SK-N-SH treated with all-trans-retinoic acid at 6 μM for 48 hours (cell line): ENCODE measurements at regions not wholly inside any gene's neighbourhood (a gene's known extent, or its start where the extent isn't known, plus 50 kb on each side); places are given as distances from the start of the nearest gene placed in this dataset.

Experiments used
- CREB5 ChIP-seq: fragments of 250-450 bp; sonication (Bioruptor Pico); IDR thresholded peaks from 2 replicates; pipeline ENCODE4 v1.5.1; 2020; ENCODE audit warnings: low read depth, mild to moderate bottlenecking, moderate library complexity
- GLIS3 ChIP-seq: fragments of 250-450 bp; sonication (Bioruptor Pico); IDR thresholded peaks from 2 replicates; pipeline ENCODE4 v1.5.0; 2020; ENCODE audit warnings: mild to moderate bottlenecking, moderate library complexity
- PATZ1 ChIP-seq: fragments of 250-450 bp; sonication (Bioruptor Pico); IDR thresholded peaks from 2 replicates; pipeline ENCODE4 v1.8.0; 2020; ENCODE audit warnings: mild to moderate bottlenecking, moderate library complexity, borderline replicate concordance
- RARB ChIP-seq: fragments of 250-450 bp; sonication (Bioruptor Pico); IDR thresholded peaks from 2 replicates; pipeline ENCODE4 v1.8.0; 2021; ENCODE audit warnings: mild to moderate bottlenecking, moderate library complexity
- TCF4 ChIP-seq: fragments of 250-450 bp; sonication (Bioruptor Pico); IDR thresholded peaks from 2 replicates; pipeline ENCODE4 v1.8.0; 2021; ENCODE audit warnings: mild to moderate bottlenecking, moderate library complexity, borderline replicate concordance
- TOX ChIP-seq: fragments of 250-450 bp; sonication (Bioruptor Pico); IDR thresholded peaks from 2 replicates; pipeline ENCODE4 v1.8.0; 2021; ENCODE audit warnings: mild to moderate bottlenecking, moderate library complexity, borderline replicate concordance
- TSHZ2 ChIP-seq: fragments of 250-450 bp; sonication (Bioruptor Pico); IDR thresholded peaks from 2 replicates; pipeline ENCODE4 v1.5.0; 2020; ENCODE audit warnings: mild to moderate bottlenecking, moderate library complexity
- ZFP3 ChIP-seq: fragments of 250-450 bp; sonication (Bioruptor Pico); IDR thresholded peaks from 2 replicates; pipeline ENCODE4 v1.5.0; 2020; ENCODE audit warnings: mild to moderate bottlenecking, moderate library complexity
- ZFP30 ChIP-seq: fragments of 450-650 bp; formaldehyde crosslinking; IDR thresholded peaks from 2 replicates; pipeline ENCODE4 v1.5.0; 2022; ENCODE audit warnings: mild to moderate bottlenecking, moderate library complexity
- ZNF70 ChIP-seq: fragments of 450-650 bp; formaldehyde crosslinking; IDR thresholded peaks from 2 replicates; pipeline ENCODE4 v1.5.0; 2020; ENCODE audit warnings: mild to moderate bottlenecking, moderate library complexity
- ZNF8 ChIP-seq: fragments of 450-650 bp; formaldehyde crosslinking; IDR thresholded peaks from 2 replicates; pipeline ENCODE4 v1.5.0; 2020; ENCODE audit warnings: mild to moderate bottlenecking, moderate library complexity

GRCh38 chr4:114273238-114273637 lies 293.8 kb upstream of the ARSJ start:
- TF ChIP-seq PATZ1: no peak
- TF ChIP-seq ZFP30 (CRISPR knock-in tag): no peak
- TF ChIP-seq TOX: no peak
- TF ChIP-seq GLIS3: no peak
- TF ChIP-seq ZNF8 (CRISPR knock-in tag): no peak
- no peak for TF ChIP-seq TSHZ2
- no peak for TF ChIP-seq TCF4 (CRISPR knock-in tag)
- no peak for TF ChIP-seq ZFP3 (CRISPR knock-in tag)
- TF ChIP-seq ZNF70 (CRISPR knock-in tag): no peak
- TF ChIP-seq CREB5 (CRISPR knock-in tag): no peak
- no peak for TF ChIP-seq RARB (CRISPR knock-in tag)
